ENCODE measurements at regions not wholly inside any gene's neighbourhood (a gene's known extent, or its start where the extent isn't known, plus 50 kb on each side); places are given as distances from the start of the nearest gene placed in this dataset.

DNA sequence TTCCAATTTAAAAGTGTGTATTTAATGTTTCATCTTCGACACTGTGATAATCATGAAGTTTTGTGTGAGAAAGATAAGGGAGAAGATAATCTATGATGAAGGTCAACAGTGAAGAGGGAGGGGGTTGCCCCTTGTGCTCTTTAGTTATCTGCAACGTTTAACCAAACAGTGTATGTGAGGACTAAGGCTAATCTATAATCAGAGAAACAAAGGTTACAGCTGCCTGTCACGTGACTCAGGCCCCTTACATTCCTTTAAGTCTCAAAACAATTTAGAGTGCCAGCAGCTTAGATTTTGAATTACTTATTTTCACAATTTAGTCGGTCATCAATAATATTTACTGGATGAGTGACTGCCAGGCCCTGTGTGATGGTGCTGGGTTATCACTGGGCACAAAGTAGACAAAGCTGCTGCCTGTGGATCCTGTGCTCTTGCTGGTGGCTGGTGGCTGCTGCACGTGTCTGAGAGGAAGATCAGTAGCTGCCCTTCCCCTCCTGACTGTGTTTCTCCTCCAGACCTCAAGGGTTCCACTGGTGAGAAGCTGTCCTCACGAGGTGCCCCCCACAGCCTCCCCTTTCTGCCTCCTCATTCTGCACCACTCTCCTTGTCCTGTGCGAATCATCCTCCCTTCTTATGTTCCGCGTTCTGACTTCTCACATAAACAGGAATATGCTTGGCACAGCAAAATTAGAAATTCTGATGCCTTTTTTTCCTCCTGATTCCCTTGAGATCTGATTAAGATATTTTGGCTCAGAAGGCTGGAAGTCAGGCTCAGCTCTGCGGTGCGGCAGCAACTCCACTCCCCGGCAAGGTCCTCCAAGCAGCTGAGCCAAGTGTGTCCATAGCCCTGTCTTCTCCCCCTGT is 331.1 kb upstream of the B3GAT1 start:
- Histone ChIP-seq H3K4me3 (ENCODE audit: low read depth, low read length) (no peak overlapping the region), H3K27me3 (ENCODE audit: control insufficient read depth, insufficient read depth, low read length) (no peaks in the 10 kb centered on the region), H3K36me3 (ENCODE audit: control insufficient read depth, insufficient read depth, low read length) (no peaks in the 10 kb centered on the region)
- no peak for FAIRE-seq
- TF ChIP-seq, protein P1, sequence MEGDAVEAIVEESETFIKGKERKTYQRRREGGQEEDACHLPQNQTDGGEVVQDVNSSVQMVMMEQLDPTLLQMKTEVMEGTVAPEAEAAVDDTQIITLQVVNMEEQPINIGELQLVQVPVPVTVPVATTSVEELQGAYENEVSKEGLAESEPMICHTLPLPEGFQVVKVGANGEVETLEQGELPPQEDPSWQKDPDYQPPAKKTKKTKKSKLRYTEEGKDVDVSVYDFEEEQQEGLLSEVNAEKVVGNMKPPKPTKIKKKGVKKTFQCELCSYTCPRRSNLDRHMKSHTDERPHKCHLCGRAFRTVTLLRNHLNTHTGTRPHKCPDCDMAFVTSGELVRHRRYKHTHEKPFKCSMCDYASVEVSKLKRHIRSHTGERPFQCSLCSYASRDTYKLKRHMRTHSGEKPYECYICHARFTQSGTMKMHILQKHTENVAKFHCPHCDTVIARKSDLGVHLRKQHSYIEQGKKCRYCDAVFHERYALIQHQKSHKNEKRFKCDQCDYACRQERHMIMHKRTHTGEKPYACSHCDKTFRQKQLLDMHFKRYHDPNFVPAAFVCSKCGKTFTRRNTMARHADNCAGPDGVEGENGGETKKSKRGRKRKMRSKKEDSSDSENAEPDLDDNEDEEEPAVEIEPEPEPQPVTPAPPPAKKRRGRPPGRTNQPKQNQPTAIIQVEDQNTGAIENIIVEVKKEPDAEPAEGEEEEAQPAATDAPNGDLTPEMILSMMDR (IDR thresholded peaks at IDR 0.05; ENCODE audit: insufficient read depth, low read length, severe bottlenecking) = no peak
- no peak for DNase-seq (ENCODE audit: low read depth)

DNA sequence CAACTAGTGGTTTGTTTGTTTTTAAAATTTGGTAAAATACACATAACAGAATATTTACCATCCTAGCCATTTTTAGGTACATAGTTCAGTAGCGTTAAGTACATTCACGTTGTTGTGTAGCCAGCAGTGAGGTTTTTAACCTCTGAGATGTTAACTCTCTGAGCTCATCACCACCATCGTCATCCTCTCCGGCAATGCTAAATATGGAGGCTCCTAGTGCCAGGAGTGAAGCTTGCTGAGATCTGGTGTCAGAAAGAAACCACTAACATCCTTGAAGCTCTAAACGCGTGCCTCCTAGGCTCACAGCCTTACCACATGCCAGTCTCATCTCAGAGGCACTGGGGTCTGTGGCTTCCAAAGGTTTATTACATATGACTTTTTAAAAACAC is 330.2 kb upstream of the B3GAT1 start:
- no peak overlapping the region for H3K4me3 ChIP-seq (ENCODE audit: low read depth, low read length)
- no peak for FAIRE-seq
- H3K36me3 ChIP-seq (ENCODE audit: control insufficient read depth, insufficient read depth, low read length) = no peaks in the 10 kb centered on the region
- TF ChIP-seq, protein P1 (IDR thresholded peaks at IDR 0.05; ENCODE audit: insufficient read depth, low read length, severe bottlenecking) = no peak
- no peak for DNase-seq (ENCODE audit: low read depth)
- H3K27me3 ChIP-seq (ENCODE audit: control insufficient read depth, insufficient read depth, low read length) = no peaks in the 10 kb centered on the region

DNA sequence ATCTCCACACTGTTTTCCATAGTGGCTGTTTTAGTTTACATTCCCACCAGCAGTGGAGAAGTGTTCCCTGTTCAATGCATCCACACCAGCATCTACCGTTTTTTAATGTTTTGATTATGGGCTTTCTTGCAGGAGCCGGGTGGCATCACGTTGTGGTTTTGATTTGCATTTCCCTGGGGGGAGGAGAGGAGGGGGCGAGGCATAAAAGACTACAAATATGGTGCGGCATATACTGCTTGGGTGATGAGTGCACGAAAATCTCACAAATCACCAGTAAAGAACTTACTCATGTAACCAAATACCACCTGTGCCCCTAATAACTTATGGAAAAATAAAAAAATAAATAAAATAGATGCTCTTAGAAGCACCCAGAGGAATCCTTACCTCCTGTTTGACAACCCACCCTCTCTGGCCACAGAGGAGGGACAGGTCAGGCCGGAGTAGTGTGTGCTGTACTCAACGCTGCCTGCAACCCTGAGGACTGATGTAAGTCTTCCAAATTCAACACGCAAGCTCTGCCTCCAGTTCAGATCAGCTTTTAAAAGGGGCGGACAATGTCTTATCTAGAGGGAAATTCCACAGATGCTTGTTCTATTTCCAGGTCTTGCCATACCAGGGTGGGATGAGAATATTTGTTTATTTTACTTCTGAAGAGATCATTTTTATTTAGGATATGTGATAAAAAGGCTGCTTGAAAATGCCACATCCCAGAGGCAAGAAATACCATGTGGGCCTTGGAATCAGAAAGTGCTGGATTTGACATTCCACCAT is 329.6 kb upstream of the B3GAT1 start:
- Histone ChIP-seq H3K27me3 (ENCODE audit: control insufficient read depth, insufficient read depth, low read length) (no peaks in the 10 kb centered on the region), H3K4me3 (ENCODE audit: low read depth, low read length) (no peak overlapping the region), H3K36me3 (ENCODE audit: control insufficient read depth, insufficient read depth, low read length) (no peaks in the 10 kb centered on the region)
- no peak for DNase-seq (ENCODE audit: low read depth)
- no peak for FAIRE-seq
- TF ChIP-seq, protein P1 (IDR thresholded peaks at IDR 0.05; ENCODE audit: insufficient read depth, low read length, severe bottlenecking) = no peak

DNA sequence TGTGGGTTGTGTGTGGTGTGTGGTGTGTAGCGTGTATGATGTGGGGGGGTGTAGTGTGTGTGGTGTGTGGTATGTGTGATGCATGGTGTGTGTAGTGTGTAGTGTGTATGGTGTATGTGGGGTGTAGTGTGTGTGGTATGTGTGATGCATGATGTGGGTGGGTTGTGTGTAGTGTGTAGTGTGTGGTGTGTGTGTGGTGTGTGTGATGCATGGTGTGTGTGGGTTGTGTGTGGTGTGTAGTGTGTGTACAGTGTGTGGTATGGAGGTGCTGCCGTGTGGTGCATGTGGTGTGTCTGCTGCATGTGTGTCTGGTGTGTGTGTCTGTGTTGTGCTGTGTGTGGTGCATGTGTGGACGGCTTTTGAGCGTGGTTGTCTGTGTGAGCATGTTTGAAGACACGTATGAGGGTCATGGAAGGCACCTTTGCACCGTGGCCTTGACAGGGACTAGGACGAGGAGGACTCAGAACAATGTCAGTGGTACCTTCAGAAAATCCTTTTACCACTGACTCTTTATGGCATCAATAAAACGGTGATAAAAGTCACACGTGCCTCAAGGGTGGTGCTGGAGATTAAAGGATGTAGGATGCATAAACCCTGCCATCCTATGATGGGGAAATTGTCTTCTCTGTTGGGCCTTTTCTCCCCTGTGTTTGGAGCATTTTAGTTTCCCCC is 328.7 kb upstream of the B3GAT1 start:
- FAIRE-seq = no peak
- H3K36me3 ChIP-seq (ENCODE audit: control insufficient read depth, insufficient read depth, low read length) = no peaks in the 10 kb centered on the region
- TF ChIP-seq, protein P1 (IDR thresholded peaks at IDR 0.05; ENCODE audit: insufficient read depth, low read length, severe bottlenecking) = no peak
- no peak overlapping the region for H3K4me3 ChIP-seq (ENCODE audit: low read depth, low read length)
- H3K27me3 ChIP-seq (ENCODE audit: control insufficient read depth, insufficient read depth, low read length) = no peaks in the 10 kb centered on the region
- DNase-seq (ENCODE audit: low read depth) = no peak

DNA sequence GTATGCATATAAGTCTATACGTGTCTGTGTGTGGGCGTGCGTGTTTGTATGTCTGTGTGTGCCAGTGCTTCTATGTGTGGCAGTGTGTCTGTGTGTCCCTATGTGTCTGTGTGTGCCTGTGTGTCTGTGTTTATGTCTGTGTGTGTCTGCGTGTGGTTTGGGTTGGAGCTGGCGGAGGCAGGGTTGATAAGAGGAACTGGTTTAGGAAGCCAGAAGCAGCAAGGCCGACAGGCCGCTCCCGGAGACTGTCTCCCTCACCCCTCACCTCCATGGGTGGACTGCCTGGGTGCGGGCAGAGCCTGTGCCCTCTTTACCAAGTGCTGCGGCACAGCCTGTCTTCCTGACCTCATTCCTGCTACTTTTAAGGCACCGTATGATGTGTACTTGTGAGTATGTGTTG is 327.1 kb upstream of the B3GAT1 start:
- TF ChIP-seq, protein P1 (IDR thresholded peaks at IDR 0.05; ENCODE audit: insufficient read depth, low read length, severe bottlenecking) = no peak
- FAIRE-seq = no peak
- Histone ChIP-seq H3K27me3 (ENCODE audit: control insufficient read depth, insufficient read depth, low read length) (no peaks in the 10 kb centered on the region), H3K4me3 (ENCODE audit: low read depth, low read length) (no peak overlapping the region), H3K36me3 (ENCODE audit: control insufficient read depth, insufficient read depth, low read length) (no peaks in the 10 kb centered on the region)
- DNase-seq (ENCODE audit: low read depth) = no peak

All from bronchial epithelial cell (primary cell).